ENCODE measurements at regions not wholly inside any gene's neighbourhood (a gene's known extent, or its start where the extent isn't known, plus 50 kb on each side); places are given as distances from the start of the nearest gene placed in this dataset.

GRCh38 chr11:122398851-122399250 lies 256.7 kb upstream of the UBASH3B start (continued):
- TF ChIP-seq PHF8 (conservative IDR thresholded peaks at IDR 0.05; ENCODE audit: low read depth, low read length) (no peak), JUND (IDR thresholded peaks at IDR 0.05; ENCODE audit: low read length) (no peak)

All from H1 (cell line).